ENCODE measurements at regions not wholly inside any gene's neighbourhood (a gene's known extent, or its start where the extent isn't known, plus 50 kb on each side); places are given as distances from the start of the nearest gene placed in this dataset.

GRCh38 chr21:32181457-32181856 is 97.4 kb downstream of the MIS18A start:
- TF ChIP-seq RAD21 (IDR thresholded peaks at IDR 0.05; ENCODE audit: insufficient read depth, low read depth, low read length): no peak
- TF ChIP-seq, protein P1, sequence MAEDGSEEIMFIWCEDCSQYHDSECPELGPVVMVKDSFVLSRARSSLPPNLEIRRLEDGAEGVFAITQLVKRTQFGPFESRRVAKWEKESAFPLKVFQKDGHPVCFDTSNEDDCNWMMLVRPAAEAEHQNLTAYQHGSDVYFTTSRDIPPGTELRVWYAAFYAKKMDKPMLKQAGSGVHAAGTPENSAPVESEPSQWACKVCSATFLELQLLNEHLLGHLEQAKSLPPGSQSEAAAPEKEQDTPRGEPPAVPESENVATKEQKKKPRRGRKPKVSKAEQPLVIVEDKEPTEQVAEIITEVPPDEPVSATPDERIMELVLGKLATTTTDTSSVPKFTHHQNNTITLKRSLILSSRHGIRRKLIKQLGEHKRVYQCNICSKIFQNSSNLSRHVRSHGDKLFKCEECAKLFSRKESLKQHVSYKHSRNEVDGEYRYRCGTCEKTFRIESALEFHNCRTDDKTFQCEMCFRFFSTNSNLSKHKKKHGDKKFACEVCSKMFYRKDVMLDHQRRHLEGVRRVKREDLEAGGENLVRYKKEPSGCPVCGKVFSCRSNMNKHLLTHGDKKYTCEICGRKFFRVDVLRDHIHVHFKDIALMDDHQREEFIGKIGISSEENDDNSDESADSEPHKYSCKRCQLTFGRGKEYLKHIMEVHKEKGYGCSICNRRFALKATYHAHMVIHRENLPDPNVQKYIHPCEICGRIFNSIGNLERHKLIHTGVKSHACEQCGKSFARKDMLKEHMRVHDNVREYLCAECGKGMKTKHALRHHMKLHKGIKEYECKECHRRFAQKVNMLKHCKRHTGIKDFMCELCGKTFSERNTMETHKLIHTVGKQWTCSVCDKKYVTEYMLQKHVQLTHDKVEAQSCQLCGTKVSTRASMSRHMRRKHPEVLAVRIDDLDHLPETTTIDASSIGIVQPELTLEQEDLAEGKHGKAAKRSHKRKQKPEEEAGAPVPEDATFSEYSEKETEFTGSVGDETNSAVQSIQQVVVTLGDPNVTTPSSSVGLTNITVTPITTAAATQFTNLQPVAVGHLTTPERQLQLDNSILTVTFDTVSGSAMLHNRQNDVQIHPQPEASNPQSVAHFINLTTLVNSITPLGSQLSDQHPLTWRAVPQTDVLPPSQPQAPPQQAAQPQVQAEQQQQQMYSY (CRISPR knock-in tag; IDR thresholded peaks at IDR 0.05): no peak
- TF ChIP-seq CTCF (IDR thresholded peaks at IDR 0.05 in 2 of 3, conservative IDR thresholded peaks at IDR 0.05 in 1 of 3; ENCODE audit: control insufficient read depth in 2 of 3, extremely low read depth in 1 of 3, insufficient read depth in 1 of 3, low read depth in 3 of 3, low read length in 3 of 3): no peak
- no peak for TF ChIP-seq TARDBP (IDR thresholded peaks at IDR 0.05; ENCODE audit: borderline replicate concordance)
